ENCODE measurements at regions not wholly inside any gene's neighbourhood (a gene's known extent, or its start where the extent isn't known, plus 50 kb on each side); places are given as distances from the start of the nearest gene placed in this dataset.
A peak's percentile ranks its signal among the peaks of the same experiment; 100 is the strongest.

- DNase-seq, result no peak
Measured at GRCh38 chr1:82606546-82606945, 805.8 kb downstream of the ADGRL2 start.

GRCh38 chr1:82604524-82604923, 803.8 kb downstream of the ADGRL2 start:
- no peak for DNase-seq

DNA sequence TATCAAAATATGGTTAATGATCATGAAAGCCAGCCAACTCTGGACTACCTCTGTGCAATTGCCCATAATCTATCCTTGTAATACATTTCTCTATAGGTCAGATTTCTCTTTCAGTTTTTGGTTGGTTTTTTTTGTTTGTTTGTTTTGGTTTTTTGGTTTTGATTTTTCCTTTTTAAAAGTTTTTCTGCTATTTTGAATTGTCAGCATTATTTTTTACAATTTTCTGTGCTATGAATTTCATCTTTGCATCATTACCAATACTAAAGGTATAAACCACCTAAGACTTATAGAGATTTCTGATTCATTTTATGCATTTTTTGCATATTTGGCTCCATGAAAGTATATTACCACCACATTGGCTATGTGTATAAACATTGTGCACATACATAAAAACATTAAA, 799.6 kb downstream of the ADGRL2 start:
- no peak for DNase-seq

DNA sequence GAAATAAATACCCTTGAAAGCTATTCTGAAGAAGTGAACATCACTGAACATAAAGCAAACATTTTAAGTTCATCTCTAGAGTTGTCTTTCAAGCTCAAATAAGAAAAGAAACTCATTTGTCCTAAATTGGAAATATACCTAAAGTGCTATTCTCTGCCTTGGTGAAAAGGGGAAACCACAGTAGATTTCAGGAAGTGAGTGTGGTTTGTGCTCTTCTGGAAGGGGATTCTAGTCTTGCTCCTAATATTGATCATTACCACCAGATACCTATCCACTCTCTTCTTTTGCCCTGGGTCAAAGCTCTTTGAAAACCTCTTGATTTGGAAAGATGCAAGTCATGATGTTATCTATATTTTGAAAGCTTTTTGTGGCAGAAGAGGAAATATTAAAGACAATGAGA, 798.1 kb downstream of the ADGRL2 start:
- DNase-seq, result no peak

DNA sequence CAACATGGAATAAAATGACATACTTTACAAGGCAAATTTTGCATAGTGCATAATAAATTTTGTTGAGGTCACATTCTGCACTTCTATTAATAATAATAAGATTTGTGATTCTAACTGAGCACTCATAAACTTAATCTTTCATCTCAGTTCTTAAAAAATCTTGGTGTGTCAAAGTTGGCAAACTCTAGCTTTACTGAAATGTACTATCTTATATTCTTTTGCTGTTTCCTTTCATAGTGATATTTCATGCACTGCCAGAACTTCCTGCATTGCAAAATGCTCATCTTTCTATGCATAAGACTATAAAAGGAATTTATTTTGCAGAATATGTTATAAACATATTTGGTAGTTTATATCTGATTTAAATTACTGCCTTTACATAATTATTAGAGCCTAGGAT, 797.6 kb downstream of the ADGRL2 start:
- no peak for DNase-seq

DNA sequence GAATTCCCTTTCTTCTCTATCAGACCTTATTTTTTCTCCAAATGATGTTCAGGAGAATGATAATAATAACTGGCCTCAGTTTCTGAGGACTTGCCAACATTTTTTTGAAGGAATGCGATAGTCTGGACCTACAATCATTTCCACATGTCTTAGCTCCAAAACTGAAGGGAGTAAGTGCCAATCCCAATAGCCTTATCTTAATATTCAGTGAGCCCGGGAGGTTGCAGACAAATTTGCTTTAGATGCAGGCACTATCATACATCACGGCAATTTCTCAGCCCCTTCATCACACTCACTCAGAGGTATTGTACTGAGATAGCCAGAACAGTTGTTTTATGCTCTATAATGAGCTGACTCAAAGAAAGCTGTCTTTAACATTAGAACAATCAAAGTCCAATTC, 796.9 kb downstream of the ADGRL2 start:
- no peak for DNase-seq

DNA sequence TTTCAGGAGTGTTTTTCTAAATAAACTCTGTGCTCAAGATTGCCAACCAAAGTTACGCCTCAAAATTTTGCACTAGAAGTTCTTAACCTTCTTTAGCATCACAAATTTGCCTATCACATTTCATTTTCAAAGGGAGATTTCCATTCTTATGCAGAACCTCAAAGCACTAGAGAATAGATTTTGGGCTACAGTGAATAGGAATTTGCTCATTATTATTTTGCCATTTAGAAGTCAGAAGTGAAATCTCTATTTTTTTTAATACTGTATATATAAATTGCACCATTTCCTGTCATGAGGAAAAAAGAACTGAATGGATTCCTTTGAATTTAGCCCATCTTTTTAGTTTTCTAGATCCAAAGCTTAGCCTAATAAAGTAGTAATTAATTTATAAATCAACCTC, 796.4 kb downstream of the ADGRL2 start:
- no peak for DNase-seq

DNA sequence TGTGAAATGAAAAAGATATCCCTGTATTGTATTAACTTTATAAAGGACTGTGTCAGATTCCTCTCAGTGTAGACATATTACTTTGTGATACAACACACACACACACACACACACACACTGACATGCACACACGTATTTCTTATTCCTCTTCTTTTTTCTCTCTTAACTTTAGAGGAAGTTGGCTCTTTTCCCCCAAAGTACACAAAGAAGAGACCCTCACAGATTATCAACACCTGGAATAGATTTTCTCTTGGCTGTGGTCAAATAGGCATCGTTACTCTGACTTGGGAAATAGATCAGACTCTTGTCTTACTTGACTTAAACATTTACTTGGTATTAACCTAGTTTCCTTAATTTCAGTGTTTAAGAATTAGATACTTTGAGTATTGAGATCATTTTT, 792.8 kb downstream of the ADGRL2 start:
- DNase-seq, result no peak

- no peak for DNase-seq
Measured at GRCh38 chr1:82589588-82589987, 788.9 kb downstream of the ADGRL2 start.

DNA sequence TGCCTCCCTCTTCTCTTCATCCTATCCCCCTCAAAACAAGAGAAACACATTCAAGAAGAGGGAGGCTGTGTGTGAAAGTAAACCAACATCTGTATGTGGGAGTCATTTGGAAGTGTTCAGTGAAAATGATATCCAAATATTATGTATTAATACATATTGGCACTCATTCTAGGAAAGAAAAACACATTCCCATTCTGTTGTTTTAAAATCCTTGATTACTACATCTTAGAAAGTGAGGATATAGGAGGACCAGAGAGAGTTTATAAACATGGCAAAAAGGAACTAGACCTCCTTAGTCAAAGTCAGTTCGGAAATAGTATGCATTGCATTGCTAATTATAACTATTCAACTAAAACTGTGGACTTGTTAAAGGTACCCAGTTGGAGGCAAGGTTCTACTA, 786.6 kb downstream of the ADGRL2 start:
- DNase-seq, result peak in 1 of 2 donors; percentile 4

DNA sequence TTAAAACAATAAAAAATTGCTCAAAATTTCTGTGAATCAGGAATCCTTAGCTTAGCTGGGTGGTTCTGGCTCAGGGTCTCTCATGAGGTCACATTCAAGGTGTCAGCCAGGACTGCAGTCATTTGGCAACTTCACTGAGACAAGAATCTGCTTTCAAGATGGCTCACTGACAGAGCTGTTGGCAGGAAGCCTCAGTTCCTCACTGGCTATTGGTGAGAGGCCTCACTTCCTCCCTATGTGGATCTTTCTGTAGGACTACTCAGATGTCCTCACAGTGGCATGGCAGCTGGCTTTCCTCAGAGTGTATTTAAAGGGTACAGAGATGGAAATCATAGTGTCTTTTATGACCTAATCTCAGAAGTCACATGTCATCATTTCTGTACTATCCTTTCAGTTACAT, 785.7 kb downstream of the ADGRL2 start:
- DNase-seq, result no peak

DNA sequence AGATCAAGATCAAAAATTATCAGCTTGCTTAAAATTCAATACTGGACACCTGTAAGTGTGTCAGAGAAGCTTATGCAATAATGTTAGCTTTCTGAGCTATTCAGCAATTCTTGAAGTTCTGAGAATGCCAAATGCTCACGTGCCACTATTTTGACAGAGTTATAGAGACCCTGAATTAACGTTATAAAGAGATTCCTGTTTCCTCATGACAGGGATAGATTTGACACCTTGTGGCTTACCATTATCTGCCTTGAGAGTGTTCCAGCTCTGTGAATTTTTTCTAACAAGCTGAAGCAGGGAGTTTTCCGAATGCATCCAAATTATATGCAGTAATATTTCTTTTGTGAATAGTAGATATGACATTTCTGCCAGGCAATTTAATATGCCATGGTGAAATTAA, 781.6 kb downstream of the ADGRL2 start:
- no peak for DNase-seq

DNA sequence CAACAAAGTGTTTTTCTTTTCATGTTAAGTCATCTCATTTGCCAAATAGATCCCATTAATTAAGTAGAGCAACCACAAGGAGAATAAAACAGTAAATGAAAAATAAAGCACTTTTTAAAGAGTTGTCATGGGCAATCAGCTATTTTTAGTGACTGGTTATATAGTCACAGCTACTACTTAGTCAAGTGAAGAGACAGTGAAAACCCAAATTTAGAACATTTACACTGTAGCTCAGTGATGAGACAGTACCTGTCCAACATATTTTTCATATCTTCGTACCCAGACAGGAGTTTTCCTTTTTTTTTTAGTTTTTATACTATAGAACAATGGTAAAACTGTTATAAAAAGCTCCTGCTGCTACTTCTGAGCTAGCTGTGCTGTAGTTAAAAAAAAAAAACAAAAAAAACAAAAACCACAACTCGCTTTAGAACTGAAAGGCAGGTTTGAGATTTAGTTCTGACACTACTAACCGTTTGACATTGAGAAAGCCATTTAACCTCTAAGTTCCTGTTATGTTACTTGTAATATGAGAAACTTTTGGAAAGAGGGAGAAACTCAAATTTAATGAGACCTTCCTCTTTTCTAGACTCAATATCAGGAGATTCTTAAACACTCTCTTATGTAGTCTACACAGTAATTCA, 777.5 kb downstream of the ADGRL2 start:
- no peak for DNase-seq

DNA sequence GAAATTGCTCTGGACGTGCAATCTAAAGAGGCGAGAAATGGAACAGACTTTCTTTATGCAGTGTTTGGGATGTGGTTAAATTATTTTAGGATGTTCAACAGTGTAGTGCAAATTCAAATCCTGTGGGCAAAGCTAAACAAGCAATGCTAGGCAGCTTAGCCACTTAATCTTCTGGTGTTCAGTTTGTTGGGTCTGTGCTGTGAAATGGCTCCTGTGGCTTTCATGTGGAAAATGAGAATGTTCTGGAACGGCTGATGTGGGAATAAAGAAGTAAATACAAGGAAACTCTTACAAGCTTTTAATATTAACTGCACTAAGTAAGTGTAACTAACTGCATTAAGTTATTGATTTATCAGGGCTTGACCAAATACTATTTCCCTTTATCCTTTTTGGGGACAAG, 766.6 kb downstream of the ADGRL2 start:
- DNase-seq, result no peak

DNA sequence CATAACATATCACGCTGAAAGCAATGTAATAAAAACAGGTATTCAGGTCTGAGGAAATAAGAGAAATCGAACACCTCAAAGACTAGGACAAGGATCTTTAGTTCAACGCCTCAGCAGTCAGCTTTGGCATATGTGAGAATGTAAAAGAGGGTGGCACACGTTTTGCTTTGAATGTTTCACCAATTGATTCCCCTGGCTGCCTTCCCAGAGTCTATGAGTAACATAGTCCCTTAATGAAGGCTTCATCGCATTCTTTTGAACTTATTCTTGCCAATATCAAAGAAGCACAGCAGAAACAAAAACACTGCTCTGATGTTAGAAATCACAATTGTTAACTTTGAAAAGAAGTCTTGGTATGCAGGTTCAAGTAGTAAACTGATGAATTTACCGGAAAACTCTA, 764.8 kb downstream of the ADGRL2 start:
- DNase-seq, result no peak

- no peak for DNase-seq
Measured at GRCh38 chr1:82565146-82565545, 764.4 kb downstream of the ADGRL2 start.

- DNase-seq, result no peak
Measured at GRCh38 chr1:82564333-82564732, 763.6 kb downstream of the ADGRL2 start.

DNA sequence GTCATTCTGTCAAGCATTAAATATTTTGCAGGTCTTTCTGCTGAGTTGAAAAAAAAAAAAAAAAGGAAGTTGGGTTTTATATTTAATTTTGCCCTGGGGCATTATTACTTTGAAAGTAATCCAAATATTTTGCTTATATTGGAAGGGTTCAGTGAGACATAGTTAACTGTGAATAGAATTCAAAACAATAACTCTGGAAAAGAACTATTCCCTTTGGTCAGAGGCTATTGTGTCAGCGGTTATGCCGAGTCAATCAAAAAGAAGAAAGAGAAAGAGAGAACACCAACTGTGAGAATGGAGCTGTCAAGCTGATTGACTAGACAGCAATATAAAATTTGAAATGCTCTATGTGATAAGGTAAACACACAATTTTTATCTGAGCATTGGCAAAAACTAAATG, 761.7 kb downstream of the ADGRL2 start:
- DNase-seq, result no peak

DNA sequence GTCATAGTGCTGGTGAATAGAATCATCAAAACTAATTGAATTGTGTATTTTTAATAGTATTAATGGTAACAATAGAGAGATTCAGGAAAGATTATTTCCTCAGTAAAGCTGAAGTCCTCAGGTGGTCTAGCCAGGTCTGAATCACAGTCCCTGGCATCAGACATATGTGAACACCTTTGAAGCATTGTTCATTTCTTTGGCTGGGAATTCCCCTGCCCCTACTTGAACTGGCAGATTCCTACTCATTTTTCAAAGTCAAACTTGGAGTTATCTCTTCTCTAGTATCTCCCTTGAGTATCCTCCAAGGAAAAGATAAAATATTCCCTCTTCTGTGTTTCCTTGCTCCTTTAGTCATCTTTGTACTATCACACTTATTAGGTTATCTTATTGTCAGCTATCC, 759.8 kb downstream of the ADGRL2 start:
- DNase-seq, result no peak

GRCh38 chr1:82555501-82555900, 754.8 kb downstream of the ADGRL2 start:
- DNase-seq, result no peak

DNA sequence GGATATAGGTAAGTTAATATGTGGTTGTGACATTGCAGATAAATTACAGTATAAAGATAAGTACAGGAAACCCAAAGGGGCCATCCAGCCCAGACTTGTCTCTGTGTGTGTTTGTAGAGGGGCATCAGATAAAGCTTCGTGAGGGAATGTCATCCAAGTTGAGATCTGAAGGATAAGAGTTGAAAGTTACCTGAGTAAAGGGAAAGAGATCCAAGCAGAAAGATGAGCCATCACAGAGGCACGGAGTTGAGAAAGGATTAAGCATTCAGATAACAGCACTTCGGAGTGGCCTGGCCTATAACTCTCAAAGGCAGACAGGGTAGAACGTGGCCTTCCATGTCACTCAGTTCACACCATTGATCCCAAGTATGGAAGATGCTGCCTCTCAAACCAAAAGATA, 749.1 kb downstream of the ADGRL2 start:
- DNase-seq, result no peak

GRCh38 chr1:82542766-82543165, 742.0 kb downstream of the ADGRL2 start:
- DNase-seq, result no peak

DNA sequence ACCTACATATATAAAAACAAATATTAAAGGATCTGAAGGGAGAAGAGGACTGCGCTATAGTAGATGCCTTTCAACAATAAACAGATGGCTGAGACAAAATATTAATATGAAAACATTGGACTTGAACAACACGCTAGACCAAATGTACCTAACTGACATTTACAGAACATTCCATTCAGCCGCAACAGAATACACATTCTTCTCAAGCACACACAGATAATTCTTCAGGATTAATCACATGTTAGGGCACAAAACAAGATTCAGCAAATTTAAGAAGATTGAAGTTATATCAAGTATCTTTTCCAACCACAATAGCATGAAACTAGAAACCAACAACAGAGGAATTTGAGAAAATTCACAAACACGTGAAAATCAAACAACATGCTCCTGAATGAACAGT, 741.4 kb downstream of the ADGRL2 start:
- DNase-seq, result no peak

DNA sequence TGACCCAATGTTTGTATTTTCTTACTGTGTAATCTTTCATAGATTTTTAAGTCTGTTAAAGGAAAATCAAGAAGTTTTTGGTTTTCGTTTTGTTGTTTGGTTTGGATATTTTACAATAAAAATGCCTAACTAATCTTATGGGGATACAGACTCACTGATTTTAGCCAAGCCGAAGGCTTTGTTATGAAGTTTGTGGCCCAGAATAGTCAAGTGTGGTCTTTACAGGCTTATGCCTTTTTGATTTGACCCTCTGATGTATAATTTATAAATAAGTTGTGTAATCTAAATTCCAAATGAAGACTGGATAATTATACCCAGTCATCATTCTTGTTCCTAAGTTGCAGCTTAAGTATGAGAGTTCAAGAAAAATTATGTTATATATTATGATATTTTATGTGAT, 739.3 kb downstream of the ADGRL2 start:
- DNase-seq, result no peak

GRCh38 chr1:82538876-82539275, 738.1 kb downstream of the ADGRL2 start:
- no peak for DNase-seq

DNA sequence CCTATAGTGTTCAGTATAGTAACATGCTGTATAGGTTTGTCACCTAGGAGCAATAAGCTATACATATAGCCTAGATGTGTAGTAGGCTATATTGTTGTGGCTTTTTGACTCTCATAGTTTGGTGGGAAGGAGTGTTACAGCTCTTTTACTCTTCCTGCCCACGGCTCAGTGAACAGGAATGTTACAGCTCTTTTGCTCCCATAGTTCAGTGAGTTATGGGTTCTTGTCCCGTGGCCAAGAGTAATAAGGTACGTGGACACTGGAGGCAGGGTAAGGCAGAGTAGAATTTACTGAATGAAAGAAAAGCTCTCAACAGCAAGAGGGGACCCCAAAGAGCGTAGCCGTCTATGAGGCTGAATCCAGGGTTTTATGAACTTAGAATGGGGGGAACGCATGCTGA, 734.3 kb downstream of the ADGRL2 start:
- no peak for DNase-seq
